Body of pancreas (tissue), 4 donors: ENCODE measurements at regions not wholly inside any gene's neighbourhood (a gene's known extent, or its start where the extent isn't known, plus 50 kb on each side); places are given as distances from the start of the nearest gene placed in this dataset.

Experiments used
- POLR2A ChIP-seq, 3 donors: fragments of 450-650 bp; IDR thresholded peaks; one replicate each; pipeline ENCODE4 v1.6.1; 2016; ENCODE audit warnings: antibody characterized with exemption in 3 of 3, mild to moderate bottlenecking in 2 of 3
- TF ChIP-seq, protein P1 (sequence below), 7 experiments: fragments of 450-650 bp in 4 of 7; fragments of 200-600 bp in 3 of 7; sonication (generic) in 3 of 7; IDR thresholded peaks; one replicate each; pipeline ENCODE4 v1.5.1; 2016 to 2019; ENCODE audit warnings: antibody characterized with exemption in 7 of 7

DNA sequence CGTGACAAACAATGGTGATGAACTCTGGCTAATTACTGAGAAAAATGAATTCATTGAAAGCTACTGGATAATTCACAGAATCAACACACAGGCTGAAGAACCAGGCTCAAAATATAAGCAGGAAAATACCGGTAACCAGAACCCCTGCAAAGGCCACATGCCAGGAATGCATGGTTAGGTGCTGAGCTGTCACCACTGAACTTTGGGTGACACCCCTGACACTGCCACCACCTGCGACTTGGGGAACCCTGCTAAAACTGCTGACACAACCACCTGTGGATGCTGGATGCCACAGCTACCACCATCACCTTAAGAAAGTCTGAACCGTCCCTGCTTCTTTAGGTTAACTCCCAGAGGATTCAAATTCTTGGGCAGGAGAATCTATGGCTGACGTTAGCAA is 72.0 kb upstream of the NR4A3 start:
- TF ChIP-seq POLR2A (IDR thresholded peaks at IDR 0.05) = no peak
- TF ChIP-seq, protein P1, sequence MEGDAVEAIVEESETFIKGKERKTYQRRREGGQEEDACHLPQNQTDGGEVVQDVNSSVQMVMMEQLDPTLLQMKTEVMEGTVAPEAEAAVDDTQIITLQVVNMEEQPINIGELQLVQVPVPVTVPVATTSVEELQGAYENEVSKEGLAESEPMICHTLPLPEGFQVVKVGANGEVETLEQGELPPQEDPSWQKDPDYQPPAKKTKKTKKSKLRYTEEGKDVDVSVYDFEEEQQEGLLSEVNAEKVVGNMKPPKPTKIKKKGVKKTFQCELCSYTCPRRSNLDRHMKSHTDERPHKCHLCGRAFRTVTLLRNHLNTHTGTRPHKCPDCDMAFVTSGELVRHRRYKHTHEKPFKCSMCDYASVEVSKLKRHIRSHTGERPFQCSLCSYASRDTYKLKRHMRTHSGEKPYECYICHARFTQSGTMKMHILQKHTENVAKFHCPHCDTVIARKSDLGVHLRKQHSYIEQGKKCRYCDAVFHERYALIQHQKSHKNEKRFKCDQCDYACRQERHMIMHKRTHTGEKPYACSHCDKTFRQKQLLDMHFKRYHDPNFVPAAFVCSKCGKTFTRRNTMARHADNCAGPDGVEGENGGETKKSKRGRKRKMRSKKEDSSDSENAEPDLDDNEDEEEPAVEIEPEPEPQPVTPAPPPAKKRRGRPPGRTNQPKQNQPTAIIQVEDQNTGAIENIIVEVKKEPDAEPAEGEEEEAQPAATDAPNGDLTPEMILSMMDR (IDR thresholded peaks at IDR 0.05) = no peak
